ENCODE measurements at regions not wholly inside any gene's neighbourhood (a gene's known extent, or its start where the extent isn't known, plus 50 kb on each side); places are given as distances from the start of the nearest gene placed in this dataset.

DNA sequence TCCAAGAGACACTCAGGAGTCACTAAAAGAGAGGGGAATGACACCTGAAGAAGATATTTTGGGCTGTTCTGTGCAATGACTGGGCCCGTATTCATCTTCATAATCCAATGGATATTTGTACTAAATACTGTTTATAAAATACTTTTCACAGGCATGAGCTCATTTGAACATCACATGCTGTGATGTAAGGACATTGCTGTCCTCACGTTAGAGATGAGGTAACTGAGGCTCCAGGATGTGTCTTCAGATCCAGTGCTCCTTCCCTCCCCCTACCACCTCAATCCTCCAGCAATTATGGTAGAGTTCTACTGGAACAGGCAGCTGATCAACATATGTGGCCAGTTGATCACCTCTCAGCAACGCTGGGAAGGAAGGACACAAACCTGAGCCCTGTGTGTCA lies 139.4 kb upstream of the OSMR start:
- no peak overlapping the region for H3K4me3 ChIP-seq (replicated peaks in 1 of 2; ENCODE audit: low read depth in 2 of 2, low read length in 2 of 2)
- TF ChIP-seq, protein P1, sequence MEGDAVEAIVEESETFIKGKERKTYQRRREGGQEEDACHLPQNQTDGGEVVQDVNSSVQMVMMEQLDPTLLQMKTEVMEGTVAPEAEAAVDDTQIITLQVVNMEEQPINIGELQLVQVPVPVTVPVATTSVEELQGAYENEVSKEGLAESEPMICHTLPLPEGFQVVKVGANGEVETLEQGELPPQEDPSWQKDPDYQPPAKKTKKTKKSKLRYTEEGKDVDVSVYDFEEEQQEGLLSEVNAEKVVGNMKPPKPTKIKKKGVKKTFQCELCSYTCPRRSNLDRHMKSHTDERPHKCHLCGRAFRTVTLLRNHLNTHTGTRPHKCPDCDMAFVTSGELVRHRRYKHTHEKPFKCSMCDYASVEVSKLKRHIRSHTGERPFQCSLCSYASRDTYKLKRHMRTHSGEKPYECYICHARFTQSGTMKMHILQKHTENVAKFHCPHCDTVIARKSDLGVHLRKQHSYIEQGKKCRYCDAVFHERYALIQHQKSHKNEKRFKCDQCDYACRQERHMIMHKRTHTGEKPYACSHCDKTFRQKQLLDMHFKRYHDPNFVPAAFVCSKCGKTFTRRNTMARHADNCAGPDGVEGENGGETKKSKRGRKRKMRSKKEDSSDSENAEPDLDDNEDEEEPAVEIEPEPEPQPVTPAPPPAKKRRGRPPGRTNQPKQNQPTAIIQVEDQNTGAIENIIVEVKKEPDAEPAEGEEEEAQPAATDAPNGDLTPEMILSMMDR (IDR thresholded peaks at IDR 0.05; ENCODE audit: low read depth, low read length), result no peak
- DNase-seq (ENCODE audit: low read depth in 2 of 2), result no peak

- TF ChIP-seq, protein P1 (IDR thresholded peaks at IDR 0.05; ENCODE audit: low read depth, low read length), result no peak
- H3K4me3 ChIP-seq (replicated peaks in 1 of 2; ENCODE audit: low read depth in 2 of 2, low read length in 2 of 2), result no peak overlapping the region
- DNase-seq (ENCODE audit: low read depth in 2 of 2), result peak in 1 of 2 donors; percentile 37
These were observed 138.2 kb upstream of the OSMR start for GRCh38 chr5:38707352-38708210.

DNA sequence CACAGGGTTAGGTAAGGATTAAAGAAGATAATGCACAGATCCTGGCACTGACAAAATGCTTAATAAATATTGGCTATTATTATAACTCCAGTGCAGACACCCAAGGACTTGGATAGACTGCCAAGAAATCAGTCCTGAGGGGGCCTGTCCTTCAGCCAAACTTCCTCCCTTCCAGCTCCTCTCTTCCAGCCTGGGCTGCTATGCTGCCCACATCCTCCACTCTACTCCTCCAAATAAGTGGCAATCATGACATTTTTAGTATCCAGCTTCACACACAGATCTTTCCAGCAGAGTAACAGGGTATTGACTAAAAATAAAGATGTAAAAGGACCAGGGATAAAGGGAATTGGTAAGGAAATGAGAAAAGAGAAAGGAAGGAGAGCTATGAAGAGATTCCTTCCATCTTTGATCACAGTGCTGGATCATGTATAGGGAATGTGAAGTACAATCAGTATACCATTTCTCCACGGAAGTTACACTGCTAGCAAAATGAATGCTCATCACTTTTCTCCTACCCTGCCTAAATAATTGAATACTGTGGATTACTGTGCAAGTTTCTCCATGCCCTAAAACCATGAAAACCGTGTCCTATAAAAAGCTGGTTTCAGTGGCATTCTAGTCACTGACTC lies 136.0 kb upstream of the OSMR start:
- DNase-seq (ENCODE audit: low read depth in 2 of 2), result no peak
- TF ChIP-seq, protein P1 (IDR thresholded peaks at IDR 0.05; ENCODE audit: low read depth, low read length), result no peak
- H3K4me3 ChIP-seq (replicated peaks in 1 of 2; ENCODE audit: low read depth in 2 of 2, low read length in 2 of 2), result no peak overlapping the region

DNA sequence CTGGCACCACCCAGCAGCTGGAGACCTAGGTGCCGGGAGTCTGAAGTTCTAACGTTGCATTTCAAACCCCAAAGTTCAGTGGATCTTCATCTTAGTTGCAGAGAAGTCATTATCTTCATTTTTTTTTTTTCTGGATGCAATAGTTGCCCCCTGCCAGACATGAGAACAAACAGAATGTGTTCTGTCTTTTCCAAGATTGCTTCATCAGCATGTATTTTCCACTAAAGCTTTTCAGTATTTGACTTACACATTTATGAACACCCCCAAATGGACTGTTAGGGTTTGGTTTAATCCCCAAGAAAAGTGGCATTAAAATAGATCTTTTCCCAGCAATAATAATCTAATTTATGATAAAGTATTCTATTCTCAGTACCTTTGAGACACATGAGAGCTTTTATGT lies 135.2 kb upstream of the OSMR start:
- TF ChIP-seq, protein P1 (IDR thresholded peaks at IDR 0.05; ENCODE audit: low read depth, low read length), result no peak
- H3K4me3 ChIP-seq (replicated peaks in 1 of 2; ENCODE audit: low read depth in 2 of 2, low read length in 2 of 2), result no peak overlapping the region
- DNase-seq (ENCODE audit: low read depth in 2 of 2), result no peak

DNA sequence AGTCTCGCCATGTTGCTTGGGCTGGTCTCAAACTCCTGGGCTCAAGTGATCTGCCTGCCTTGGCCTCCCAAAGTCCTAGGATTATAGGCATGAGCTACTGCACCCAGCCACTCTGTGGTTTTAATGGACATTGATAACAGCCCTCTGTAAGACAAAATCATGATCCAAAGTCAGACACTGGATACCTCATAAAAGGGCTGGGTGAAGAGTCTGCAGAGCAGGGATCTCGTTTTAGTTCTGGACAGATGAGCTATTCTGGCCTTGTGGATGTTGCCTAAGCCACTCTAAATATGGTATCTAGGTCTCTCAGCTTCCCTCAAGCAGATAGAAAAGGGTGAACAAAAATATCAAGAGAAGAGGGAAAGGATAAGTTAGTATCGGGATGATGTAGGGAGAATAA lies 133.4 kb upstream of the OSMR start:
- TF ChIP-seq, protein P1 (IDR thresholded peaks at IDR 0.05; ENCODE audit: low read depth, low read length), result no peak

DNA sequence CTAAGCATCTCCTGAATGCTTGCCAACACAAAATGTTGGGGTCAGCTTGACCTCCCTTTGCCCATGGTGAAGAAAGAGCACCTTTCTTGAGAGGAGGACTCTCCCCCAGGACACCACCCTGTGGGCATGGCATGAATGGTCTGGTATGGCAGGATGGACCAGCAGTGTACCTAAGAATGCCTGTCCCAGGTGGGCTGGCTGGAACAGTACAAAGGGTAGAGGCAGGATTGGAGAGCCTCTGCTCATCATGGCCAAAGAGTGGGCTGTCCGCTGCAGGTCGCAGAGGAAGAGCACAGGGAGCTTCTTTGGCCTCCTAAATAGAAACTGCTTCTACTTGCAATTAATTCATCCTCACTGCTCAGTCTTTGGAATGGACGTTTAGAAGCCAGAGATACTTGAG lies 131.6 kb upstream of the OSMR start:
- TF ChIP-seq, protein P1 (IDR thresholded peaks at IDR 0.05; ENCODE audit: low read depth, low read length), result no peak
- no peak overlapping the region for H3K4me3 ChIP-seq (replicated peaks in 1 of 2; ENCODE audit: low read depth in 2 of 2, low read length in 2 of 2)
- DNase-seq (ENCODE audit: low read depth in 2 of 2), result no peak

More for the DNA sequence above, 133.4 kb upstream of the OSMR start:
- no peak for DNase-seq (ENCODE audit: low read depth in 2 of 2)
- no peak overlapping the region for H3K4me3 ChIP-seq (replicated peaks in 1 of 2; ENCODE audit: low read depth in 2 of 2, low read length in 2 of 2)

Measured in cardiac fibroblast (primary cell).